Mucosa of descending colon (tissue), 3 donors: ENCODE measurements at regions not wholly inside any gene's neighbourhood (a gene's known extent, or its start where the extent isn't known, plus 50 kb on each side); places are given as distances from the start of the nearest gene placed in this dataset.

Experiments
- ATAC-seq: fragments of 200-7000 bp; cut with Tn5 transposase; one replicate; pipeline ENCODE4 v1.9.1; 2020; ENCODE audit warnings: mild to moderate bottlenecking, moderate library complexity
- DNase-seq, 3 donors: peaks; one replicate each; pipeline ENCODE4 v3.0.0-alpha.2; 2020
- H3K36me3 ChIP-seq: fragments of 200-600 bp; one replicate; pipeline ENCODE4 v1.8.0; 2021; ENCODE audit warnings: low read depth, mild to moderate bottlenecking
- H3K4me1 ChIP-seq: fragments of 200-600 bp; one replicate; pipeline ENCODE4 v1.8.0; 2021; ENCODE audit warnings: low read depth, mild to moderate bottlenecking
- H3K4me3 ChIP-seq: fragments of 200-600 bp; one replicate; pipeline ENCODE4 v1.8.0; 2021; ENCODE audit warnings: mild to moderate bottlenecking
- H3K9me3 ChIP-seq: fragments of 200-600 bp; one replicate; pipeline ENCODE4 v1.8.0; 2021; ENCODE audit warnings: mild to moderate bottlenecking
- CTCF ChIP-seq: fragments of 200-600 bp; IDR thresholded peaks from one replicate; pipeline ENCODE4 v1.8.0; 2022; ENCODE audit warnings: antibody characterized with exemption, mild to moderate bottlenecking
- intact Hi-C, 2 donors: fragments of 100-400 bp; cut with DNase I in 1 of 2; cut with micrococcal nuclease in 1 of 2; formaldehyde crosslinking; loops; one replicate each; pipeline versions ENCODE4 v1.11.0 to v1.11.1; 2022; cut with DNase I, micrococcal nuclease
- donor health status: DM: no; HTN: no; CAD: no; lungs with moderate emphysema.
- donor health status: DM: no; HTN: no; CAD: no.
- donor health status: DM: no; HTN: yes; CAD: no.

GRCh38 chr4:117385526-117385925 is 300.1 kb upstream of the TRAM1L1 start:
- no peak for ATAC-seq
- intact Hi-C loops: no loop called here
- Histone ChIP-seq H3K4me3 (no peak overlapping the region), H3K4me1 (no peaks in the 10 kb centered on the region), H3K9me3 (no peaks in the 10 kb centered on the region), H3K36me3 (no peaks in the 10 kb centered on the region)
- TF ChIP-seq CTCF: no peak
- no peak for DNase-seq

- no peak for DNase-seq
- ATAC-seq: no peak
- no peak for TF ChIP-seq CTCF
- no peaks in the 10 kb centered on the region for H3K9me3 ChIP-seq
- H3K4me3 ChIP-seq: no peak overlapping the region
- intact Hi-C loops: no loop called here
- H3K4me1 ChIP-seq: no peaks in the 10 kb centered on the region
- H3K36me3 ChIP-seq: no peaks in the 10 kb centered on the region
Measured at GRCh38 chr4:117387072-117387471, 301.7 kb upstream of the TRAM1L1 start.

GRCh38 chr4:117400039-117400835 is 314.9 kb upstream of the TRAM1L1 start:
- ATAC-seq (no peak), DNase-seq (no peak)
- no peaks in the 10 kb centered on the region for H3K4me1 ChIP-seq
- no peak overlapping the region for H3K4me3 ChIP-seq
- H3K36me3 ChIP-seq: no peaks in the 10 kb centered on the region
- intact Hi-C loops: no loop called here
- TF ChIP-seq CTCF: no peak
- no peaks in the 10 kb centered on the region for H3K9me3 ChIP-seq

- intact Hi-C loops: no loop called here
- H3K4me3 ChIP-seq: no peak overlapping the region
- ATAC-seq: no peak
Measured at GRCh38 chr4:117412661-117413060, 327.3 kb upstream of the TRAM1L1 start.

GRCh38 chr4:117417856-117418255 is 332.5 kb upstream of the TRAM1L1 start:
- no peaks in the 10 kb centered on the region for H3K4me1 ChIP-seq
- intact Hi-C loops: no loop called here
- H3K9me3 ChIP-seq: no peaks in the 10 kb centered on the region
- no peak for ATAC-seq
- no peak for DNase-seq
- H3K36me3 ChIP-seq: no peaks in the 10 kb centered on the region
- no peak overlapping the region for H3K4me3 ChIP-seq
- no peak for TF ChIP-seq CTCF

More at GRCh38 chr4:117412661-117413060, 327.3 kb upstream of the TRAM1L1 start:
- no peak for DNase-seq
- Histone ChIP-seq H3K36me3 (no peaks in the 10 kb centered on the region), H3K4me1 (no peaks in the 10 kb centered on the region), H3K9me3 (no peaks in the 10 kb centered on the region)
- TF ChIP-seq CTCF: no peak
